GM13977 (cell line): ENCODE measurements at regions not wholly inside any gene's neighbourhood (a gene's known extent, or its start where the extent isn't known, plus 50 kb on each side); places are given as distances from the start of the nearest gene placed in this dataset.

Experiments used
- DNase-seq: peaks from one replicate; pipeline ENCODE4 v3.0.0; 2012; ENCODE audit warnings: low spot score
- in situ Hi-C: fragments of 300-500 bp; cut with MboI; formaldehyde crosslinking; loops from one replicate; pipeline ENCODE4 v1.12.0; 2022; ENCODE audit warnings: low sequenced_read_pairs, low pct_unique_long_range_greater_than_20kb, mixed read lengths, inconsistent platforms; ENCODE audit not compliant: unreplicated experiment
- TF ChIP-seq, protein P1 (sequence below): IDR thresholded peaks from 2 replicates; pipeline ENCODE4 v1.5.1; 2012; ENCODE audit warnings: mild to moderate bottlenecking, control low read depth; ENCODE audit not compliant: insufficient read depth; ENCODE audit errors: extremely low read depth, missing control alignments

DNA sequence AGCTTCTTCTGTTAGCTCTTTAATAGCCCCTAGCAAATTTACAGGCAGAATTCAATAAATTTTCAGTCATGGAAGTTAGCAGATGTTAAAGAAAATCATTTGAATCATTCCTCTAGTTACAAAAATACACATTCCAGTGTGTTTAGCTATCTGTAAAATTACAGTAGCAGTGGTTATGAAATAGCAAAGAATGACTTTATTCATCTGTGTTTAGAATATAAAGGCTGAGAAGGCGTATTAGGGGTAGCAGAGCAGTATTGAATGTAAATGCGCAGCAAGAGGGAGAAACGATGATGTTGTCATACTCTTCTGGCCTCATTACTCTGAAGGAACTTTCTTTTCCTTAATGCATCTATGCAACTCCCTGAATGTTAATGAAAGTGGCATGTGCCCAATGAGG lies 106.2 kb upstream of the CYYR1 start:
- no peak for DNase-seq
- in situ Hi-C loops, result no loop called here
- TF ChIP-seq, protein P1, sequence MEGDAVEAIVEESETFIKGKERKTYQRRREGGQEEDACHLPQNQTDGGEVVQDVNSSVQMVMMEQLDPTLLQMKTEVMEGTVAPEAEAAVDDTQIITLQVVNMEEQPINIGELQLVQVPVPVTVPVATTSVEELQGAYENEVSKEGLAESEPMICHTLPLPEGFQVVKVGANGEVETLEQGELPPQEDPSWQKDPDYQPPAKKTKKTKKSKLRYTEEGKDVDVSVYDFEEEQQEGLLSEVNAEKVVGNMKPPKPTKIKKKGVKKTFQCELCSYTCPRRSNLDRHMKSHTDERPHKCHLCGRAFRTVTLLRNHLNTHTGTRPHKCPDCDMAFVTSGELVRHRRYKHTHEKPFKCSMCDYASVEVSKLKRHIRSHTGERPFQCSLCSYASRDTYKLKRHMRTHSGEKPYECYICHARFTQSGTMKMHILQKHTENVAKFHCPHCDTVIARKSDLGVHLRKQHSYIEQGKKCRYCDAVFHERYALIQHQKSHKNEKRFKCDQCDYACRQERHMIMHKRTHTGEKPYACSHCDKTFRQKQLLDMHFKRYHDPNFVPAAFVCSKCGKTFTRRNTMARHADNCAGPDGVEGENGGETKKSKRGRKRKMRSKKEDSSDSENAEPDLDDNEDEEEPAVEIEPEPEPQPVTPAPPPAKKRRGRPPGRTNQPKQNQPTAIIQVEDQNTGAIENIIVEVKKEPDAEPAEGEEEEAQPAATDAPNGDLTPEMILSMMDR, result no peak

DNA sequence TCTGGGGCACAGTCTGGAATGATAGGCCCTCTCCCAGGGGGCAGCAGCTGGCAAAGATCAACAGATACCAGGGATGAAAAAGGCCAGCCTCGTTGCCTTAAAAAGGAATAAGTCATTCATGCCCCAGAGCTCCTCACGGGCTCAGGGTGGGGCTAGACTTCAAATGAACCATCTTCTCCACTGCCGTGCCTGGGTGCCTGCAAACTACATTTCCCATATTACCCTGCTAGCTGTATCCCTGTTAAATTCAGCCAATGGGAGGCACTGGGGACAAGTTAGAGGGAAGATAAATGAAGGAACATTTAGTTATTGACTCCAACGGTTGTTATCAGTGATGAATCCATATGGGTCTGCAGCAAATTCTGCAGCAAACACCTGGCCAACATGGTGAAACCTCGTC lies 101.2 kb upstream of the CYYR1 start:
- TF ChIP-seq, protein P1, result no peak
- in situ Hi-C loops, result no loop called here
- DNase-seq, result no peak

DNA sequence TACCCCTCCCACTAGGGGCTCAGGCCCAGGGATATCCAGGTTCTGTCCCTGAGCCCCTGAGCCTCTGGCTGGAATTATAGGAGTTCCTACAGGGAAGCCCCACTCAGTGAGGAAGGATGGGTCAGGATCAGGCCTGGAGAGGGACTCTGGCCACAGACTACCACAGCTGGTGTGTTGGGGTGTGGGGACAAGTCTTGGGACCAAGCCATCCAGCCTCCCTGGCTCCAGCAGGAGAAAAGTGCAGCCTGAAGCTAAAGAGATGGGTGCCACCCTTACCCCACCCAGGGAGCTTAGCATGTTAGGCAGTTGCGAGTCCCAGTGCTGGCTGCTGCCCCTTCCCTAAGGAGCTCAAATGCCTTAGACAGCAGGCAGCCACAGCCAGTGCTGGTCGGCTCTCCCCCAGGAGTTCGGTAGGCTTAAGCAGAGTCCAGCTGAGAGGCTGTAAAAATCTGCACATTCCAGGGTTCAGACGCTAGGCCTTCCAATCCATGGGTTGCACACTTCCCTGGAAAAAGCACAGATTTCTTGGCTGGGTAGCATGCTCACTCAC lies 96.2 kb upstream of the CYYR1 start:
- TF ChIP-seq, protein P1, result no peak
- in situ Hi-C loops, result no loop called here
- no peak for DNase-seq

DNA sequence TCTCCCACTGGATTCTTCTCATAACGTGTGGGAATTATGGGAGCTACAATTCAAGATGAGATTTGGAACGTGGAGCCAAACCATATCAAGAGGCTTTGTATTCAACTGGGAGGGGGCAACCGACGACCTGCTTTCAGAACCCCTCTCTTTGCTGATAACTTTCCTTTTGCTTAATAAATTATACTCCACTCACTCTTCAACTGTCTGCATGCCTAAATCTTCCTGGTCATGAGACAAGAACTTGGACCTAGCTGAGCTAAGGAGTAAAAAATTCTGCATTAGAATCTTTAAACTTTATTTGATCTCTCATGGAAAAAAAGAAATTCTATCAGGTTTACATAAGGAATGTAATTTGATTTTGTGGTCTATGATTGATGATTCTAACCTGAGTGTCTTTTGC lies 86.7 kb upstream of the CYYR1 start:
- in situ Hi-C loops, result no loop called here
- TF ChIP-seq, protein P1, result no peak
- DNase-seq, result no peak

DNA sequence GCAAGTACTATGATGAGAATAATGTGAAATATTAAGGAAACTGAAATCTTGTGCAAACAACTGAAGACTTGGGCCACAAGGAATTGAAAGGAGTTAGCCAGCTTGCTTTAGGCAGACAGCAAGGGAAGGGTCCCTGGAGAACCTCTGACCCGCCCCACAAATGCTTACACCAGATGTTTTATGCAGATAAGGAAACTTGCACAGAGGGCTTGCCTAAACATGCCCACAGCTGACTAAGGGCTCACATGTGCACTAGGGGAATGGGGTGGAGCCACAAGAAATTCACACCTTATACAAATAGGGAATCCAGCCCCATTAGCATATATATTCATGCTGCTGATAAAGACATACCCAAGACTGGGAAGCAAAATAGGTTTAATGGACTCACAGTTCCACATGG lies 86.1 kb upstream of the CYYR1 start:
- no peak for DNase-seq
- in situ Hi-C loops, result no loop called here
- TF ChIP-seq, protein P1, result no peak

DNA sequence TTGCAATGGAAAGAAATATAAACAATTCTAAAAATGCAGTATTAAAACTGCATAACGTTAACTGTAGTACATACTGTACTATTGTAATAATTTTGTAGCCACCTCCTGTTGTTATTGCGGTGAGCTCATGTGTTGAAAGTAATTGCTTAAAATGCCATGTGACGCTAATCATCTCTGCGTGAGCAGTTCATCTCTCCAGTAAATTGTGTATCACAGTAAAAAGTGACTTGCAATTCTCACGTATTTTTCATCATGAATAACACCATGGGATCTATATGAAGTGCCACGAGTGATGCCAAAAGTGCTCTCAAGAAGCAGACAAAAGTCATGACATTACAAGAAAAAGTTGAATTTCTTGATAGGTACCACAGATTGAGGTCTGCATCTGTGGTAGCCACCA lies 82.4 kb upstream of the CYYR1 start:
- TF ChIP-seq, protein P1, result no peak
- in situ Hi-C loops, result no loop called here
- DNase-seq, result no peak

DNA sequence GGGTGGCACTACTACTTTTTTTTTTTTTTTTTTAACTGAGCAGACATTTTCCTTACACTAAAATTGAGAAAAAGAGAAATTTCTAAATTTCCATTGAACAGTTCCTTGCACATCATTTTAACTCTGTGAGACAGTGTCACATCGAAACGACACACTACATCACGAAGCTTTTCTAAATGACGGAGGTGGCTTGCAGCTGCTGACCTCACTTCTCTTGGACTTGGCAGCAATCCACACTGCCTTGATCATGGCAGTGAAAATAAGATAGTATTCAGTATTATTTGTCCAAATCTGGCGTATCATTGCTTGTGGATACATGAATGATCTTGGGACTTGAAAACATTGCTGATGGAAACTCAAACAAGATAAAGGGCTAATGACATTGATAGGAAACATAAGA lies 80.3 kb upstream of the CYYR1 start:
- in situ Hi-C loops, result no loop called here
- no peak for DNase-seq
- TF ChIP-seq, protein P1, result no peak
